Neutrophil (primary cell): ENCODE measurements at regions not wholly inside any gene's neighbourhood (a gene's known extent, or its start where the extent isn't known, plus 50 kb on each side); places are given as distances from the start of the nearest gene placed in this dataset.

Source experiments
- H3K27ac ChIP-seq: fragments of 200-600 bp; sonication (generic); 2 replicates; pipeline ENCODE4 v1.5.1; 2016; ENCODE audit warnings: mild to moderate bottlenecking, moderate library complexity
- H3K27me3 ChIP-seq: fragments of 200-600 bp; sonication (generic); 2 replicates; pipeline ENCODE4 v1.6.0; 2016; ENCODE audit warnings: mild to moderate bottlenecking
- H3K36me3 ChIP-seq: fragments of 200-600 bp; sonication (generic); 2 replicates; pipeline ENCODE4 v1.5.1; 2017
- H3K4me1 ChIP-seq, 2 experiments: fragments of 200-600 bp in 1 of 2; sonication (generic) in 1 of 2; 1 replicate in 1 of 2; 2 replicates in 1 of 2; pipeline versions ENCODE4 v1.5.1 to v1.6.1; 2013 to 2016; ENCODE audit warnings: low read depth in 1 of 2, low read length in 1 of 2, mild to moderate bottlenecking in 1 of 2, moderate library complexity in 1 of 2; ENCODE audit not compliant: control insufficient read depth in 1 of 2, insufficient read depth in 1 of 2
- H3K4me3 ChIP-seq, 2 experiments: fragments of 200-600 bp in 1 of 2; sonication (generic) in 1 of 2; 1 replicate in 1 of 2; 2 replicates in 1 of 2; pipeline ENCODE4 v1.5.1; 2013 to 2016; ENCODE audit warnings: low read depth in 1 of 2, low read length in 1 of 2, mild to moderate bottlenecking in 1 of 2, moderate library complexity in 1 of 2
- H3K9me3 ChIP-seq: fragments of 200-600 bp; sonication (generic); 2 replicates; pipeline ENCODE4 v1.5.1; 2016
- TF ChIP-seq, protein P1 (sequence below): fragments of 200-600 bp; sonication (generic); IDR thresholded peaks from 2 replicates; pipeline ENCODE4 v1.5.1; 2016; ENCODE audit warnings: antibody characterized with exemption

DNA sequence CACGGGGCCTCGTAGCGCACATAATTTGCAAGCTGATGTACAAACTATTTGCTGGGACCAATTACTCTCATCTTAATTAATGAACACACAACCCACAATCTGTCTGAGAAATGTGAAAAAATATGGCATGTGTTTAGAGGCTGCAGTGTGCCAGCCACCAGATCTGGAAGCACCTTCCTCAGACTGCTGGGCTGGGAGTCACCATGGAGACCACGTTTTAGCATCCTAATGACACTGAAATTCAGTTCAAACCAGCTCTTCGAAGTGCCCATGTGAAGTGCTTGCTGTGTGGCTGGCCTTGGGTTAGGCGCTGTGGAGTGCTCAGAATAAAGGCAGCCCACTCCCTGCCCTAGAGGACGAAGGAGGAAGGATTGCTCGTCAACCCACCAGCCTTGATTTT lies 482.4 kb downstream of the OMA1 start:
- Histone ChIP-seq H3K4me3 (no peak overlapping the region), H3K36me3 (no peaks in the 10 kb centered on the region), H3K27ac (no peak overlapping the region), H3K9me3 (no peaks in the 10 kb centered on the region), H3K4me1 (no peaks in the 10 kb centered on the region), H3K27me3 (no peaks in the 10 kb centered on the region)
- TF ChIP-seq, protein P1, sequence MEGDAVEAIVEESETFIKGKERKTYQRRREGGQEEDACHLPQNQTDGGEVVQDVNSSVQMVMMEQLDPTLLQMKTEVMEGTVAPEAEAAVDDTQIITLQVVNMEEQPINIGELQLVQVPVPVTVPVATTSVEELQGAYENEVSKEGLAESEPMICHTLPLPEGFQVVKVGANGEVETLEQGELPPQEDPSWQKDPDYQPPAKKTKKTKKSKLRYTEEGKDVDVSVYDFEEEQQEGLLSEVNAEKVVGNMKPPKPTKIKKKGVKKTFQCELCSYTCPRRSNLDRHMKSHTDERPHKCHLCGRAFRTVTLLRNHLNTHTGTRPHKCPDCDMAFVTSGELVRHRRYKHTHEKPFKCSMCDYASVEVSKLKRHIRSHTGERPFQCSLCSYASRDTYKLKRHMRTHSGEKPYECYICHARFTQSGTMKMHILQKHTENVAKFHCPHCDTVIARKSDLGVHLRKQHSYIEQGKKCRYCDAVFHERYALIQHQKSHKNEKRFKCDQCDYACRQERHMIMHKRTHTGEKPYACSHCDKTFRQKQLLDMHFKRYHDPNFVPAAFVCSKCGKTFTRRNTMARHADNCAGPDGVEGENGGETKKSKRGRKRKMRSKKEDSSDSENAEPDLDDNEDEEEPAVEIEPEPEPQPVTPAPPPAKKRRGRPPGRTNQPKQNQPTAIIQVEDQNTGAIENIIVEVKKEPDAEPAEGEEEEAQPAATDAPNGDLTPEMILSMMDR = no peak

DNA sequence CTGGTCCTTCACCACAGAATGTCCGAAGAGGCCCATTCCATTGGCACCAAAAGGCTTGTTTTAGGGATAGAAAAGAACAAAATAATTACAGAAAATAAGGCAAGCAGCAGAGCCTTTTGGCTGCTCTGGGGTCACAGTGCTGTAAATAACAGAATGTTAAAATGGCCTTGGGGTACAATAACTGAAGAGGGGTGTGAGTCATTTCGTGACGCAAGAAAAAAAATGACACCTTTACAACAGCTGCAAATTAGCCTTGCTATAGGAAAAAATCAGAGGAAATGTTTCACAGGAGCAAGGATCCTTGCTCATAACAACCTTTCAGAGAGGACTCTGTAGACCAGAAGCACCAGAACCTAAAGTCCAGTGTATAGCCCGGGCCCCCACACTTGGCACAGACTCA lies 483.4 kb downstream of the OMA1 start:
- Histone ChIP-seq H3K9me3 (no peaks in the 10 kb centered on the region), H3K36me3 (no peaks in the 10 kb centered on the region), H3K4me1 (no peaks in the 10 kb centered on the region), H3K27me3 (no peaks in the 10 kb centered on the region), H3K27ac (no peak overlapping the region), H3K4me3 (no peak overlapping the region)
- TF ChIP-seq, protein P1 = no peak

- Histone ChIP-seq H3K27ac (no peak overlapping the region), H3K4me3 (no peak overlapping the region), H3K4me1 (no peaks in the 10 kb centered on the region), H3K36me3 (no peaks in the 10 kb centered on the region), H3K9me3 (no peaks in the 10 kb centered on the region), H3K27me3 (no peaks in the 10 kb centered on the region)
- TF ChIP-seq, protein P1 = no peak
Observed at GRCh38 chr1:58062635-58063034, 483.9 kb downstream of the OMA1 start.

DNA sequence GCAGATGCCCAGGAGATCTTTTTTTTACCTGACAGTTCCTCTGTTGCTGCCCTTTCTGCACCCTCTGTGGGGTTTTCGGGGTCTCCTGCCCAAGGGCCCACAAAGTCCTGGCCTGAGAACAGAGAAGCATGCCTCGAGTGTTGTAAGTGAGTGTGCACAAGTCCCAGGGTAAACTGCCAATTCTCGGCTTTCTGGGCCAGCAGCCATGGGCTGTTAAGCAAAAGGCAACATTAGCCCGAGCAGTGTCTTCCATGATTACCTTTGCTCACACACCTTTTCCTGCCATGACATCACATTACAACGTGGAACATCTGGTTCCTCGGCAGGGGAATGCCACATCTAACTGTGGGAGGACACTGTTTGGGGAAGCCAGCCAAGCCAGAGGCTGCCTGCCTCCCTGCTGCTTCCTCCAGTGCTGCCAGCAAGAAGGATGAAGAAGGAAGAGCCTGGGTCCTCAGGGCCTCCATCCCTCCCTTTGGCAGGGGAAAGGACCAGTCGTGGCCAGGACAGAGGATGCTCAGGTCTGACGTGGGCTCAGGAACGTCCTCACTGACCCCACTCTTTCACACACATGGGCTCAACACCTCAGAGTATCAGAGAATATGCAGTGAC lies 485.9 kb downstream of the OMA1 start:
- H3K4me1 ChIP-seq = no peaks in the 10 kb centered on the region
- H3K4me3 ChIP-seq = no peak overlapping the region
- TF ChIP-seq, protein P1 = no peak
- H3K9me3 ChIP-seq = no peaks in the 10 kb centered on the region
- no peak overlapping the region for H3K27ac ChIP-seq
- H3K36me3 ChIP-seq = no peaks in the 10 kb centered on the region
- H3K27me3 ChIP-seq = no peaks in the 10 kb centered on the region

DNA sequence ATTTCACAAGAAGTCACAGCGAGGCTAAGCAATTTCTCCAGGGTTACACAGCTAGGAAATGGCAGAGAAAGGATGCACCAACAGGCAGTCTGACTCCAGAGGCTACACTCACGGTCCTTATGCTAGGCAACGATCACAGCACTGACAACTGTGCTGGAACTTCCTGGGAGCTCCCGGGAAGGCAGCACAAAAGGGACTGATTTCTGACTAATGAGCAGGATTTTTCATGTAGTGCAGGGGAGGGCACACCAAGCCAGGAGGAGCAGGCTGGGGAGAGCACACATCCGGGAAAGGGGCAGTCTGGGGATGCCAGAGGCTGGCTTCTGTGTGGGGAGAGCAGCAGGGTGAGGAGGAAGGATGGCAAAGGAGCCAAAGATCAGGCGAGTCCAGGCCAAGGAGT lies 486.7 kb downstream of the OMA1 start:
- H3K27me3 ChIP-seq = no peaks in the 10 kb centered on the region
- no peak overlapping the region for H3K4me3 ChIP-seq
- H3K36me3 ChIP-seq = no peaks in the 10 kb centered on the region
- no peaks in the 10 kb centered on the region for H3K9me3 ChIP-seq
- no peaks in the 10 kb centered on the region for H3K4me1 ChIP-seq
- no peak overlapping the region for H3K27ac ChIP-seq
- TF ChIP-seq, protein P1 = no peak

DNA sequence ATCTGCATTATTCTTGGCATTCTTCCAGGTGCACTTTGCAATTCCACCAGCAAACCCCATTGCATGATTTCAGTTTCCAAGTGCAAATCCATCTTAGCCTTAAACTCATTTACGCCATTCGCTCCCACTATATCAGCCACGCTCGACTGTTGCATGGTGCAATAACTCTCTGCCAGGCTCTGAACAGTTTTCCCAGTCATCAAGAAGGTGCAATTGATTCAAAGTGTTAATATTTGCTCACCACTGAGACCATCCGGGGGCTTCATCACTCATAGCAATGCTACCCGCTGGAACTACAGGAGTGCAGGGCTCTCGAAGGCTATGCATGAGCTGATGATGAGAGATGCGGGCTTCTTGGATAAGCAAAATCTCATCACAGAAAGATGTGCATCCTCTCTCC lies 488.2 kb downstream of the OMA1 start:
- no peaks in the 10 kb centered on the region for H3K9me3 ChIP-seq
- no peaks in the 10 kb centered on the region for H3K36me3 ChIP-seq
- H3K4me3 ChIP-seq = no peak overlapping the region

More for the DNA sequence above, 488.2 kb downstream of the OMA1 start:
- no peaks in the 10 kb centered on the region for H3K27me3 ChIP-seq
- no peak overlapping the region for H3K27ac ChIP-seq
- TF ChIP-seq, protein P1 = no peak
- H3K4me1 ChIP-seq = no peaks in the 10 kb centered on the region
